ENCODE measurements at regions not wholly inside any gene's neighbourhood (a gene's known extent, or its start where the extent isn't known, plus 50 kb on each side); places are given as distances from the start of the nearest gene placed in this dataset.

DNA sequence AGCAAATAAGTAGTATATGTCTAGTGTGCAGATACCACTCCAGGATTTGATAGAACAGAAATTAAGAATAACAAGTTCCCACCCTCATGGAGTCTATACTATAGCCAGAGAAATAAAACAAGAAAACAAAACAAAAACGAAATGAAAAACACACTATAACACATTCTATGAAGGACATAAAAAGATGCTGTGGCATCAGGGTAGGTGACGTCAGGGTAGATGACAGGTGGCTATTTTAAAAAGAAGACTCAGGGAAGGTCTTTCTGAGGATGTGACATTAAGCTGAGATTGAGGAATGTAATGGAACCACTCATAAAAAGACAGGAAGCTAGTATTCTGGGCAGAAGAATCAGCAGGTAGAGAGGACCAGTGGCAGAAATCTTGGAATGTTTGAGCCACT lies 469.6 kb downstream of the RAP2B start:
- TF ChIP-seq, protein P1, sequence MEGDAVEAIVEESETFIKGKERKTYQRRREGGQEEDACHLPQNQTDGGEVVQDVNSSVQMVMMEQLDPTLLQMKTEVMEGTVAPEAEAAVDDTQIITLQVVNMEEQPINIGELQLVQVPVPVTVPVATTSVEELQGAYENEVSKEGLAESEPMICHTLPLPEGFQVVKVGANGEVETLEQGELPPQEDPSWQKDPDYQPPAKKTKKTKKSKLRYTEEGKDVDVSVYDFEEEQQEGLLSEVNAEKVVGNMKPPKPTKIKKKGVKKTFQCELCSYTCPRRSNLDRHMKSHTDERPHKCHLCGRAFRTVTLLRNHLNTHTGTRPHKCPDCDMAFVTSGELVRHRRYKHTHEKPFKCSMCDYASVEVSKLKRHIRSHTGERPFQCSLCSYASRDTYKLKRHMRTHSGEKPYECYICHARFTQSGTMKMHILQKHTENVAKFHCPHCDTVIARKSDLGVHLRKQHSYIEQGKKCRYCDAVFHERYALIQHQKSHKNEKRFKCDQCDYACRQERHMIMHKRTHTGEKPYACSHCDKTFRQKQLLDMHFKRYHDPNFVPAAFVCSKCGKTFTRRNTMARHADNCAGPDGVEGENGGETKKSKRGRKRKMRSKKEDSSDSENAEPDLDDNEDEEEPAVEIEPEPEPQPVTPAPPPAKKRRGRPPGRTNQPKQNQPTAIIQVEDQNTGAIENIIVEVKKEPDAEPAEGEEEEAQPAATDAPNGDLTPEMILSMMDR (IDR thresholded peaks at IDR 0.05) = no peak
- no peak for TF ChIP-seq POLR2A (IDR thresholded peaks at IDR 0.05)

Measured in body of pancreas (tissue), 4 donors.